Fibroblast of lung (primary cell): ENCODE measurements at regions not wholly inside any gene's neighbourhood (a gene's known extent, or its start where the extent isn't known, plus 50 kb on each side); places are given as distances from the start of the nearest gene placed in this dataset.

Experiments used
- EZH2 ChIP-seq: IDR thresholded peaks from 2 replicates; pipeline ENCODE4 v1.5.1; 2012; ENCODE audit warnings: low read length, control low read depth, mild to moderate bottlenecking; ENCODE audit errors: missing control alignments
- TF ChIP-seq, protein P1 (sequence below), 2 donors: IDR thresholded peaks in 1 of 2; conservative IDR thresholded peaks in 1 of 2; 1 replicate in 1 of 2; 2 replicates in 1 of 2; pipeline ENCODE4 v1.5.1; 2011 to 2012; ENCODE audit warnings: low read length in 2 of 2, control low read depth in 1 of 2, inconsistent platforms in 1 of 2, low read depth in 1 of 2, mild to moderate bottlenecking in 1 of 2

DNA sequence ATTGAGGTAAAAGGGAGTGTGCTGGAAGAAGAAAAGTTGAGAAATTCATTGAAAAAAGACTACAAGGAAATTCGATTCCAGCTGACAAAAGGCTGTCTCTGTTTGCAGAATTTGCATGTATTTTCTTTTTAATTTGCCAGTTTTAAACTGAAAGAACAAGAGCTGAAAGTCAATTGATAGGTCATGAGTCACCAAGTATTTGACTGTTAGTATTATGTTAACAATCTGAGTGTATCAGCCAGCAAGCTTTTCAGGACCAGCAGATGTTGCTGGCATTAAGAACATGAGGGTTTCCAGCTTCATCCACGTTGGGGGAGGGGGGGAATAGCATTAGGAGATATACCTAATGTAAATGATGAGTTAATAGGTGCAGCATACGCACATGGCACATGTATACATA, 726.7 kb downstream of the METTL15 start:
- TF ChIP-seq, protein P1, sequence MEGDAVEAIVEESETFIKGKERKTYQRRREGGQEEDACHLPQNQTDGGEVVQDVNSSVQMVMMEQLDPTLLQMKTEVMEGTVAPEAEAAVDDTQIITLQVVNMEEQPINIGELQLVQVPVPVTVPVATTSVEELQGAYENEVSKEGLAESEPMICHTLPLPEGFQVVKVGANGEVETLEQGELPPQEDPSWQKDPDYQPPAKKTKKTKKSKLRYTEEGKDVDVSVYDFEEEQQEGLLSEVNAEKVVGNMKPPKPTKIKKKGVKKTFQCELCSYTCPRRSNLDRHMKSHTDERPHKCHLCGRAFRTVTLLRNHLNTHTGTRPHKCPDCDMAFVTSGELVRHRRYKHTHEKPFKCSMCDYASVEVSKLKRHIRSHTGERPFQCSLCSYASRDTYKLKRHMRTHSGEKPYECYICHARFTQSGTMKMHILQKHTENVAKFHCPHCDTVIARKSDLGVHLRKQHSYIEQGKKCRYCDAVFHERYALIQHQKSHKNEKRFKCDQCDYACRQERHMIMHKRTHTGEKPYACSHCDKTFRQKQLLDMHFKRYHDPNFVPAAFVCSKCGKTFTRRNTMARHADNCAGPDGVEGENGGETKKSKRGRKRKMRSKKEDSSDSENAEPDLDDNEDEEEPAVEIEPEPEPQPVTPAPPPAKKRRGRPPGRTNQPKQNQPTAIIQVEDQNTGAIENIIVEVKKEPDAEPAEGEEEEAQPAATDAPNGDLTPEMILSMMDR (conservative IDR thresholded peaks at IDR 0.05 in 1 of 2, IDR thresholded peaks at IDR 0.05 in 1 of 2; ENCODE audit: low read depth in 1 of 2, low read length in 2 of 2), result no peak
- TF ChIP-seq EZH2, result no peak
